Trophoblast cell (in vitro differentiated cells and primary cell): ENCODE measurements at regions not wholly inside any gene's neighbourhood (a gene's known extent, or its start where the extent isn't known, plus 50 kb on each side); places are given as distances from the start of the nearest gene placed in this dataset.

Experiments used
- DNase-seq, 2 donors: peaks; one replicate each; pipeline ENCODE4 v3.0.0-alpha.2; 2016
- H2AFZ ChIP-seq: 2 replicates; pipeline ENCODE4 v1.6.1; 2013; ENCODE audit warnings: low read length, moderate library complexity, mild to moderate bottlenecking; ENCODE audit not compliant: insufficient read depth, poor library complexity
- H2AK5ac ChIP-seq: 2 replicates; pipeline ENCODE4 v1.6.1; 2013; ENCODE audit warnings: mild to moderate bottlenecking, low read length
- H2BK120ac ChIP-seq: 2 replicates; pipeline ENCODE4 v1.6.1; 2013; ENCODE audit warnings: low read length, mild to moderate bottlenecking, moderate library complexity; ENCODE audit not compliant: insufficient read depth, poor library complexity
- H2BK12ac ChIP-seq: 2 replicates; pipeline ENCODE4 v1.6.1; 2013; ENCODE audit warnings: mild to moderate bottlenecking, low read length, moderate library complexity
- H2BK5ac ChIP-seq: 2 replicates; pipeline ENCODE4 v1.6.1; 2013; ENCODE audit warnings: low read length, low read depth, moderate library complexity, mild to moderate bottlenecking; ENCODE audit not compliant: poor library complexity
- H3K14ac ChIP-seq: 2 replicates; pipeline ENCODE4 v1.6.1; 2013; ENCODE audit warnings: mild to moderate bottlenecking, low read length
- H3K18ac ChIP-seq: 2 replicates; pipeline ENCODE4 v1.6.1; 2013; ENCODE audit warnings: mild to moderate bottlenecking, low read length
- H3K23ac ChIP-seq: 2 replicates; pipeline ENCODE4 v1.6.1; 2013; ENCODE audit warnings: low read length
- H3K27ac ChIP-seq: 2 replicates; pipeline ENCODE4 v1.5.1; 2013; ENCODE audit warnings: low read depth, mild to moderate bottlenecking, inconsistent platforms, low read length, moderate library complexity
- H3K27me3 ChIP-seq: 2 replicates; pipeline ENCODE4 v1.6.1; 2013; ENCODE audit warnings: inconsistent platforms, mild to moderate bottlenecking, low read length, moderate library complexity; ENCODE audit not compliant: insufficient read depth
- H3K36me3 ChIP-seq, 2 experiments: 1 replicate in 1 of 2; 2 replicates in 1 of 2; pipeline ENCODE4 v1.6.1; 2013; ENCODE audit warnings: low read length in 2 of 2, mild to moderate bottlenecking in 2 of 2, moderate library complexity in 1 of 2; ENCODE audit not compliant: insufficient read depth in 2 of 2, control insufficient read depth in 1 of 2
- H3K4ac ChIP-seq: 2 replicates; pipeline ENCODE4 v1.6.1; 2013; ENCODE audit warnings: low read depth, mild to moderate bottlenecking, low read length, moderate library complexity
- H3K4me1 ChIP-seq, 2 experiments: 1 replicate in 1 of 2; 2 replicates in 1 of 2; pipeline ENCODE4 v1.6.1; 2013; ENCODE audit warnings: low read length in 2 of 2, mild to moderate bottlenecking in 2 of 2, moderate library complexity in 1 of 2; ENCODE audit not compliant: insufficient read depth in 2 of 2, control insufficient read depth in 1 of 2
- H3K4me2 ChIP-seq: 2 replicates; pipeline ENCODE4 v1.6.1; 2013; ENCODE audit warnings: inconsistent platforms, mild to moderate bottlenecking, low read length, moderate library complexity
- H3K4me3 ChIP-seq: 2 replicates; pipeline ENCODE4 v1.5.1; 2013; ENCODE audit warnings: mild to moderate bottlenecking, low read depth, low read length, inconsistent platforms
- H3K79me1 ChIP-seq: one replicate; pipeline ENCODE4 v1.6.1; 2013; ENCODE audit warnings: low read length
- H3K79me2 ChIP-seq: 2 replicates; pipeline ENCODE4 v1.6.1; 2013; ENCODE audit warnings: low read length, mild to moderate bottlenecking; ENCODE audit not compliant: control insufficient read depth, insufficient read depth, poor library complexity
- H3K9ac ChIP-seq: 2 replicates; pipeline ENCODE4 v1.6.1; 2013; ENCODE audit warnings: mild to moderate bottlenecking, low read length
- H3K9me3 ChIP-seq: 2 replicates; pipeline ENCODE4 v1.6.1; 2013; ENCODE audit warnings: low read depth, mild to moderate bottlenecking, control low read depth, inconsistent platforms, low read length; ENCODE audit not compliant: insufficient read depth
- H4K12ac ChIP-seq: 2 replicates; pipeline ENCODE4 v1.6.1; 2013; ENCODE audit warnings: low read depth, mild to moderate bottlenecking, low read length, moderate library complexity
- H4K8ac ChIP-seq: 2 replicates; pipeline ENCODE4 v1.6.1; 2013; ENCODE audit warnings: low read depth, mild to moderate bottlenecking, low read length, moderate library complexity
- H4K91ac ChIP-seq: one replicate; pipeline ENCODE4 v1.6.1; 2013; ENCODE audit warnings: low read depth, mild to moderate bottlenecking, low read length, moderate library complexity
- WGBS: extraction: QIAGEN DNeasy Blood & Tissue Kit; methylation state at CpG from one replicate; pipeline ENCODE4 v1.1.7; 2013; ENCODE audit warnings: missing lambda C conversion rate; ENCODE audit not compliant: insufficient read length, insufficient coverage; ENCODE audit errors: extremely low coverage; 5-methylcytosine and 5-hydroxymethylcytosine counted together

GRCh38 chr21:41074396-41075184 lies 93.4 kb upstream of the BACE2 start:
- WGBS: no CpG with 5 or more reads among the region's 11 CpGs
- no peak overlapping the region for H2BK12ac ChIP-seq
- no peak overlapping the region for H3K27ac ChIP-seq
- H3K9me3 ChIP-seq: no peaks in the 10 kb centered on the region
- no peak overlapping the region for H4K8ac ChIP-seq
- no peaks in the 10 kb centered on the region for H3K79me2 ChIP-seq
- H3K27me3 ChIP-seq: no peaks in the 10 kb centered on the region
- no peaks in the 10 kb centered on the region for H3K36me3 ChIP-seq
- H3K4ac ChIP-seq: no peak overlapping the region
- H4K12ac ChIP-seq: no peak overlapping the region
- no peak overlapping the region for H3K9ac ChIP-seq
- no peak overlapping the region for H4K91ac ChIP-seq
- no peak overlapping the region for H2AK5ac ChIP-seq
- no peak for DNase-seq
- H3K4me3 ChIP-seq: no peak overlapping the region
- no peak overlapping the region for H3K14ac ChIP-seq
- H3K4me2 ChIP-seq: no peak overlapping the region
- H3K23ac ChIP-seq: no peak overlapping the region
- H3K4me1 ChIP-seq: no peaks in the 10 kb centered on the region
- H2AFZ ChIP-seq: no peak overlapping the region
- no peak overlapping the region for H2BK120ac ChIP-seq
- no peak overlapping the region for H2BK5ac ChIP-seq
- no peaks in the 10 kb centered on the region for H3K79me1 ChIP-seq
- no peak overlapping the region for H3K18ac ChIP-seq

GRCh38 chr21:41075656-41076055 lies 92.3 kb upstream of the BACE2 start:
- Histone ChIP-seq H3K27me3 (no peaks in the 10 kb centered on the region), H3K4me1 (no peaks in the 10 kb centered on the region), H3K9ac (no peak overlapping the region), H3K36me3 (no peaks in the 10 kb centered on the region), H4K12ac (no peak overlapping the region), H4K91ac (no peak overlapping the region), H3K79me2 (no peaks in the 10 kb centered on the region), H3K18ac (no peak overlapping the region), H3K4me3 (no peak overlapping the region), H3K23ac (no peak overlapping the region), H3K14ac (no peak overlapping the region), H2BK5ac (no peak overlapping the region), H3K4me2 (no peak overlapping the region), H4K8ac (no peak overlapping the region), H3K4ac (no peak overlapping the region), H2AK5ac (no peak overlapping the region), H2BK120ac (no peak overlapping the region), H2BK12ac (no peak overlapping the region), H2AFZ (no peak overlapping the region), H3K27ac (no peak overlapping the region), H3K79me1 (no peaks in the 10 kb centered on the region), H3K9me3 (no peaks in the 10 kb centered on the region)
- WGBS: no CpG with 5 or more reads among the region's 18 CpGs
- no peak for DNase-seq

DNA sequence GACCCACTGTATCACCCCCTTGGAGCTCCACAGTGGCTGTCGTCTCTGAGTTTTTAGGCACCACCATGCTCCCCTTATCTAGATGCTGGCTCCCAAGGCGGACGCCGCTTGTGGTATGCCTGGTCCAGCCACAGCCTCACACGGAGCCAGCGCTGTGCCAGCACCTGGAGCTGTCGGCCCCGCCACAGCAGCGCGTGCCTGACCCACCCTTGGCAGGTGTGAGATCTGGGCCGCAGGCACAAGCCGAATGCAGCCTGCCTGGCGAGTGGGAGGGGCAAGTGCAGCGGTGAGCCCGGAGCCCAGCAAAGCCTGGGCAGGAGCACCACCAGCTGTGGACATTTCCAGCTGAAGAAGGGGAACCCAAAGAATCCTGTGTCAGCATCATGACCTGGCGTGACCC lies 91.9 kb upstream of the BACE2 start:
- Histone ChIP-seq H3K9ac (no peak overlapping the region), H3K18ac (no peak overlapping the region), H3K36me3 (no peaks in the 10 kb centered on the region), H2BK5ac (no peak overlapping the region), H3K79me1 (no peaks in the 10 kb centered on the region), H2BK12ac (no peak overlapping the region), H4K8ac (no peak overlapping the region), H3K4me1 (no peaks in the 10 kb centered on the region), H3K79me2 (no peaks in the 10 kb centered on the region), H3K4me3 (no peak overlapping the region), H2AFZ (no peak overlapping the region), H3K9me3 (no peaks in the 10 kb centered on the region), H3K27ac (no peak overlapping the region), H3K23ac (no peak overlapping the region), H4K91ac (no peak overlapping the region), H3K27me3 (no peaks in the 10 kb centered on the region), H2BK120ac (no peak overlapping the region), H3K4ac (no peak overlapping the region), H3K14ac (no peak overlapping the region), H2AK5ac (no peak overlapping the region), H4K12ac (no peak overlapping the region), H3K4me2 (no peak overlapping the region)
- no peak for DNase-seq
- WGBS: no CpG with 5 or more reads among the region's 16 CpGs

DNA sequence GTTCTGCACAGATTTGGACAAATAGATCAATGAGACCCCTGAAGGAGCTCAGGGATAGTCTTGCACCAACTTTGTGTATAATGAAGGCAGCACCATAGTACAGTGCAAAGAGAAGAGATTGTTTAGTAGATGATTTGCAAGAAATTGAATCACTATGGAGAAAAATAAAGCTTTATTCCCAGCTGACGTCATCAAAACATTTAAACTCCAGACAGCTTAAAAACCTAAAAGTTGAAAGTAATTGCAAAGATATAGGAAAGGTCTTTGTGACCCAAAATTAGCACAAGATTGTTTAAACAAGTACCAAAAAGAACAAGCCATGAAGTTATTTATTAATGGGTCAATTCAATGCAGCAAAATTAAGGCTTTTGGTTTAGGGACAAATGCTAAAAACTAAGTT lies 88.8 kb upstream of the BACE2 start:
- H2BK5ac ChIP-seq: no peak overlapping the region
- no peak overlapping the region for H3K27ac ChIP-seq
- no peak overlapping the region for H3K4me3 ChIP-seq
- H3K18ac ChIP-seq: no peak overlapping the region
- no peaks in the 10 kb centered on the region for H3K36me3 ChIP-seq
- H4K12ac ChIP-seq: no peak overlapping the region
- H2AFZ ChIP-seq: no peak overlapping the region
- no peak overlapping the region for H3K9ac ChIP-seq
- no peak overlapping the region for H4K91ac ChIP-seq
- no peaks in the 10 kb centered on the region for H3K27me3 ChIP-seq
- H3K4ac ChIP-seq: no peak overlapping the region
- H2AK5ac ChIP-seq: no peak overlapping the region
- H3K14ac ChIP-seq: no peak overlapping the region
- H3K79me2 ChIP-seq: no peaks in the 10 kb centered on the region
- H2BK12ac ChIP-seq: no peak overlapping the region
- no peak for DNase-seq
- no peaks in the 10 kb centered on the region for H3K4me1 ChIP-seq
- WGBS: no CpG with 5 or more reads among the region's 1 CpG
- H3K79me1 ChIP-seq: no peaks in the 10 kb centered on the region
- no peaks in the 10 kb centered on the region for H3K9me3 ChIP-seq
- H4K8ac ChIP-seq: no peak overlapping the region
- H2BK120ac ChIP-seq: no peak overlapping the region
- H3K23ac ChIP-seq: no peak overlapping the region
- H3K4me2 ChIP-seq: no peak overlapping the region
